Activated T-cell treated with anti-CD3 and anti-CD28 coated beads, Interleukin-2, amount 50 U/mL, for 72 hours (primary cell): ENCODE measurements at regions not wholly inside any gene's neighbourhood (a gene's known extent, or its start where the extent isn't known, plus 50 kb on each side); places are given as distances from the start of the nearest gene placed in this dataset.

ENCODE experiments used
- ATAC-seq, 2 donors: fragments of 150-1000 bp; cut with Tn5 transposase; replicated peaks in 1 of 2; 2 replicates each; pipeline ENCODE4 v1.10.0; 2021; ENCODE audit warnings: moderate library complexity in 2 of 2, mild to moderate bottlenecking in 1 of 2
- DNase-seq, 2 donors: peaks; one replicate each; pipeline ENCODE4 v3.0.0; 2021 to 2022; ENCODE audit warnings: mixed read lengths in 1 of 2
- H3K27ac Mint-ChIP-seq: one replicate; pipeline ENCODE4 v1.8.0; 2022; ENCODE audit warnings: mild to moderate bottlenecking, moderate library complexity, mixed read lengths
- H3K27me3 Mint-ChIP-seq: one replicate; pipeline ENCODE4 v1.8.0; 2022; ENCODE audit warnings: low read depth, mixed read lengths
- H3K36me3 Mint-ChIP-seq, 2 donors: one replicate each; pipeline ENCODE4 v1.8.0; 2022; ENCODE audit warnings: mixed read lengths in 2 of 2, mild to moderate bottlenecking in 1 of 2; ENCODE audit not compliant: insufficient read depth in 2 of 2
- H3K4me1 Mint-ChIP-seq: one replicate; pipeline ENCODE4 v1.8.0; 2022; ENCODE audit warnings: low read depth, mixed read lengths
- H3K4me3 Mint-ChIP-seq, 2 donors: one replicate each; pipeline ENCODE4 v1.8.0; 2022; ENCODE audit warnings: mild to moderate bottlenecking in 2 of 2, mixed read lengths in 2 of 2, moderate library complexity in 2 of 2
- H3K9me3 Mint-ChIP-seq, 2 donors: one replicate each; pipeline ENCODE4 v1.8.0; 2022; ENCODE audit warnings: mixed read lengths in 2 of 2

GRCh38 chr20:40416274-40416673, 272.8 kb downstream of the MAFB start:
- no peak overlapping the region for H3K27ac Mint-ChIP-seq
- H3K27me3 Mint-ChIP-seq: no peaks in the 10 kb centered on the region
- H3K9me3 Mint-ChIP-seq: no peaks in the 10 kb centered on the region
- ATAC-seq: no peak
- H3K36me3 Mint-ChIP-seq: no peaks in the 10 kb centered on the region
- H3K4me3 Mint-ChIP-seq: no peak overlapping the region
- DNase-seq: no peak
- no peaks in the 10 kb centered on the region for H3K4me1 Mint-ChIP-seq

DNA sequence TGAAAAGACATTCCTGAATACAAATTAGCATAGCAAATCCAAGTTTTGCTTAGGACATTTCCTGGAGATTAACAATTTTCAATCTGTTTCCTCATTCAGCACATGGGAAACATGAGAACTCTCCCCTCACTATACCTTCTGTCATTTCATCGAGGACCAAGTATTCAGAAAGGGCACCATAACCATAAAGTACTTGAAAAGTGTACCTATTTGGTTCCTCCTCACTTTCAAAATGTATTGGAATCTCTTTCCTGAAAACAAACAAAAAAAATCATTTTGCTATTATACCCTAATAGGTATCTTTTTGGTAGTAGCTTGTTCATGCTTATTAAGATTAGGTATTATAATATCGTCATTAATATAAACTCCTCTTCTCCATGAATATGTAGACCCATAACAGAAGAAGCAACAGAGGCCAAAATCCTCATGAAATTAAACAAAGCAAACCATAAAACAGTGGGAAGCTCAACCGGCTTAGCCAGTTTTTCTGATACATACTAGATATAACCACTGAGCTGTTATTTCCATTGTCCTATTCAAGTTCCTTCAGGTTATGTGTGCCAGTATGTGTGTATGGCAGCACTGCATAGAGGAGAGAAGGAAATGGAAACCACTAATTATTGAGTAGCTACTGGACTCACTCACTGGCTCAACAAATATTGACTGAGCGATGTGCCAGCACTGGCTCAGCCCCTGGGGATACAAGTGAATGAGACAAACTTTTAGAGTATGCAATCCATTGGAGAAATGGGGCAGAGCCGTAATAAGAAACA, 274.0 kb downstream of the MAFB start:
- no peak for ATAC-seq
- no peak overlapping the region for H3K4me3 Mint-ChIP-seq
- H3K4me1 Mint-ChIP-seq: no peaks in the 10 kb centered on the region
- no peaks in the 10 kb centered on the region for H3K9me3 Mint-ChIP-seq
- H3K27me3 Mint-ChIP-seq: no peaks in the 10 kb centered on the region
- DNase-seq: no peak
- no peak overlapping the region for H3K27ac Mint-ChIP-seq
- H3K36me3 Mint-ChIP-seq: no peaks in the 10 kb centered on the region

DNA sequence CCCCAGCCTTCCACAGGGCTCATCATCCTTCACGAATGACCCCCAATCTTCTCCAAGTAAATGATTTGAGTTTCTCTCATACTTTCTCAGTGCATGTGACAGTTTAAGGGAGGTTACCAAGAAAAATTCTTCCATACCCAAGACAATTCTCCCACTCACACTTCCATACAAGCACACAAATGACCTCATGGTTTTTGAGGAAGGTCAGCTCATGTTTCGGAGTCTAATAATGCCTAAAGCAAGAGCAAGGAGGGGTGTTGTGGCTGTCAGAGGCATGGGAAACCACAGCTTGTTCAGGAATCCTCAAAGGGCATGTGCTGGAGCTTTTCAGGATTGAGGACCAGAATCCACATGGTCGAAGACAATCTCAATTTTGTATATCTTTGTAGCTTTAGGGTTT, 279.0 kb downstream of the MAFB start:
- H3K36me3 Mint-ChIP-seq: no peaks in the 10 kb centered on the region
- DNase-seq (no peak), ATAC-seq (no peak)
- no peaks in the 10 kb centered on the region for H3K9me3 Mint-ChIP-seq
- no peaks in the 10 kb centered on the region for H3K4me1 Mint-ChIP-seq
- no peak overlapping the region for H3K4me3 Mint-ChIP-seq
- H3K27ac Mint-ChIP-seq: no peak overlapping the region
- no peaks in the 10 kb centered on the region for H3K27me3 Mint-ChIP-seq

GRCh38 chr20:40397467-40397866, 291.6 kb downstream of the MAFB start:
- H3K9me3 Mint-ChIP-seq: peaks cover 0 to 1% of the 10 kb centered on the region in 2 donors
- no peak overlapping the region for H3K4me3 Mint-ChIP-seq
- H3K27ac Mint-ChIP-seq: no peak overlapping the region
- H3K4me1 Mint-ChIP-seq: no peaks in the 10 kb centered on the region
- ATAC-seq: no peak
- no peaks in the 10 kb centered on the region for H3K36me3 Mint-ChIP-seq
- H3K27me3 Mint-ChIP-seq: no peaks in the 10 kb centered on the region
- DNase-seq: no peak

- Mint-ChIP-seq H3K27ac (no peak overlapping the region), H3K4me1 (no peaks in the 10 kb centered on the region), H3K27me3 (no peaks in the 10 kb centered on the region), H3K36me3 (no peaks in the 10 kb centered on the region), H3K9me3 (peaks cover 0 to 5% of the 10 kb centered on the region in 2 donors), H3K4me3 (no peak overlapping the region)
- no peak for ATAC-seq
- DNase-seq: no peak
Observed at GRCh38 chr20:40393197-40394079, 295.6 kb downstream of the MAFB start.

- Mint-ChIP-seq H3K36me3 (no peaks in the 10 kb centered on the region), H3K27ac (no peak overlapping the region), H3K4me1 (no peaks in the 10 kb centered on the region), H3K9me3 (peaks cover 2 to 9% of the 10 kb centered on the region in 2 donors), H3K4me3 (no peak overlapping the region), H3K27me3 (no peaks in the 10 kb centered on the region)
- DNase-seq (no peak), ATAC-seq (no peak)
Observed at GRCh38 chr20:40390654-40391053, 298.4 kb downstream of the MAFB start.

- Mint-ChIP-seq H3K27ac (no peak overlapping the region), H3K27me3 (no peaks in the 10 kb centered on the region), H3K4me3 (no peak overlapping the region), H3K4me1 (no peaks in the 10 kb centered on the region), H3K9me3 (peaks cover 0 to 6% of the 10 kb centered on the region in 2 donors), H3K36me3 (no peaks in the 10 kb centered on the region)
- no peak for ATAC-seq
- DNase-seq: no peak
Observed at GRCh38 chr20:40370800-40371199, 318.2 kb downstream of the MAFB start.

- no peaks in the 10 kb centered on the region for H3K36me3 Mint-ChIP-seq
- peaks cover 0 to 2% of the 10 kb centered on the region in 2 donors for H3K9me3 Mint-ChIP-seq
- no peak overlapping the region for H3K27ac Mint-ChIP-seq
- no peaks in the 10 kb centered on the region for H3K27me3 Mint-ChIP-seq
- H3K4me3 Mint-ChIP-seq: no peak overlapping the region
- DNase-seq (no peak), ATAC-seq (no peak)
- no peaks in the 10 kb centered on the region for H3K4me1 Mint-ChIP-seq
Observed at GRCh38 chr20:40368876-40369275, 320.2 kb downstream of the MAFB start.

DNA sequence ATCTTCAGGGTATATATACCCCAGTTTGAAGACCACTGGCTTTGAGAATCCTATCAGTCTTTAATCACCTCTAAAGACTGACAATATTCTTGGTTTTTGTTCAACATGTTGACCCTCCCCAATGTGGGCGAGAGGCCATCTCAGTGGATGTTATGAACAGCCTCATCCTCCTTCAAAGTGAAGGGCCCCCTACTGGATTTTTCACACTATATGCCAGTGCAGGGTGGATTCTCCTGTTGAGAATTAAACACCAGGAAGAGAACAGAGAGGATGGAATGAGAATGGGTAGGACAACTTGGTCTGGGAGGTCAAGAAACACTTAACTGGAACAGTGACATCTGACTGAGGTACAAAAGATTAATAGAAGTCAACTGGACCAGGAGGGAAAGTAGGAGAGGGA, 327.1 kb downstream of the MAFB start:
- Mint-ChIP-seq H3K4me3 (no peak overlapping the region), H3K27ac (no peak overlapping the region), H3K27me3 (no peaks in the 10 kb centered on the region), H3K36me3 (no peaks in the 10 kb centered on the region), H3K4me1 (no peaks in the 10 kb centered on the region), H3K9me3 (peaks cover 0 to 5% of the 10 kb centered on the region in 2 donors)
- ATAC-seq (no peak), DNase-seq (no peak)

DNA sequence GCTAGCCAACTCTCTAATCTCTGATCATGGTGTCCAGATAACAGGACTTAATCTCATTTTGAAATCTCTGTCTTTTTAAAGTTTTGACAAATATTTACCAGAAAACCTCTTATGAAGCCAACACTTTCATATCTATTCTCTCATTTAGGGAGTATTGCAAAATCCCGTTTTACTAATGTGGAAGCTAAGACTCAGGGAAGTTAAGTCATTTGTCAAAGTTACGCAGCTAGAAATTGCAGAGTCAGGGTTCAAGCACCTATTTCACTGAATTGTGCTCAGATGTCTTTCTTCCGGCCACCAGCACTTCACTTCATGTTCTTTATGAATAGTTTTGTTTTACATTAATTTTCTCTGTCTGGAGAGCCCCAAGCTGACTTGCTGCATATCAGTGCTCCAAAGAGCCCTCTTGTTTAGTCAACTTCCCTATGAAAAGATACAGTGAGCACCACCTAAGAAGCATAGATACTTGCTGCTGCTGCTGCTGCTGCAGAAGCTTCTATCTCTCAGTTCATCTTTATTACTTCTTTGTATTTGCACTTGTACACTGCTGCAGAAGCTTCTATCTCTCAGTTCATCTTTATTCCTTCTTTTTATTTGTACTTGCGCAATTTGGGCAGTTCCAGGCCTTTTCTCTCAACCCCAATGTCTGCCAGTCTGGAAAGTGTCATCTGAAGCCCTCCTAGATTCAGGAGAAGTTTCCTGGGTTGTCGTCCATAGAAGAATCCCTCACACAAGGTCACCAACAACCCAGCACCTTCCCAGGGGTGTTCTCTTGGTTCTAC, 329.7 kb downstream of the MAFB start:
- Mint-ChIP-seq H3K9me3 (peaks cover 0 to 3% of the 10 kb centered on the region in 2 donors), H3K36me3 (no peaks in the 10 kb centered on the region), H3K27ac (no peak overlapping the region), H3K4me1 (no peaks in the 10 kb centered on the region), H3K4me3 (no peak overlapping the region), H3K27me3 (no peaks in the 10 kb centered on the region)
- no peak for DNase-seq
- ATAC-seq: no peak

- no peak overlapping the region for H3K27ac Mint-ChIP-seq
- ATAC-seq: no peak
- no peaks in the 10 kb centered on the region for H3K27me3 Mint-ChIP-seq
Observed at GRCh38 chr20:40354880-40355279, 334.2 kb downstream of the MAFB start.

DNA sequence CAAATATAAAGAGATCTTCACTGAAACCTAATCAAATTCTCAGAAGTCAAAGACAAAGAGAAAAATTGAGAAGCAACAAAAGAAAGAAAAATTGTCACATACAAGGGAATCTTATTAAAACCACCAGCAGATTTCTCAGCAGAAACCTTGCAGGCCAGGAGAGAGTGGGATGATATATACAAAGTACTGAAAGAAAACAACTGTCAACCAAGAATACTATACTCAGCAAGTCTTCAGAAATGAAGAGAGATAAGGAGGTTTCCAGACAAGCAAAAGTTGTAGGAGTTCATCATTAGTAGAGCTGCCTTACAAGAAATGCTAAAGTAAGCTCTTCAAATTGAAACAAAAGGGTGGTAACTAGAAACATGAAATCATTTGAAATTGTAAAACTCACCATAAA, 345.6 kb downstream of the MAFB start:
- ATAC-seq (no peak), DNase-seq (no peak)
- peaks cover 3 to 7% of the 10 kb centered on the region in 2 donors for H3K36me3 Mint-ChIP-seq
- H3K9me3 Mint-ChIP-seq: peaks cover 4 to 19% of the 10 kb centered on the region in 2 donors
- no peaks in the 10 kb centered on the region for H3K4me1 Mint-ChIP-seq
- no peak overlapping the region for H3K27ac Mint-ChIP-seq
- H3K27me3 Mint-ChIP-seq: no peaks in the 10 kb centered on the region
- H3K4me3 Mint-ChIP-seq: no peak overlapping the region

More at GRCh38 chr20:40354880-40355279, 334.2 kb downstream of the MAFB start:
- Mint-ChIP-seq H3K4me3 (no peak overlapping the region), H3K4me1 (no peaks in the 10 kb centered on the region), H3K9me3 (peaks cover 0 to 3% of the 10 kb centered on the region in 2 donors), H3K36me3 (no peaks in the 10 kb centered on the region)
- DNase-seq: no peak

GRCh38 chr20:40341561-40341960, 347.5 kb downstream of the MAFB start:
- DNase-seq: no peak
- Mint-ChIP-seq H3K4me1 (no peaks in the 10 kb centered on the region), H3K9me3 (peaks cover 2 to 17% of the 10 kb centered on the region in 2 donors), H3K27ac (no peak overlapping the region), H3K4me3 (no peak overlapping the region), H3K27me3 (no peaks in the 10 kb centered on the region), H3K36me3 (peaks cover 3 to 7% of the 10 kb centered on the region in 2 donors)
- no peak for ATAC-seq
